Epithelial cell of esophagus (primary cell): ENCODE measurements at regions not wholly inside any gene's neighbourhood (a gene's known extent, or its start where the extent isn't known, plus 50 kb on each side); places are given as distances from the start of the nearest gene placed in this dataset.

Source experiments
- DNase-seq: peaks from one replicate; pipeline ENCODE4 v3.0.0; 2010; ENCODE audit warnings: low read depth
- H3K4me3 ChIP-seq: 2 replicates; pipeline ENCODE4 v1.5.1; 2011; ENCODE audit warnings: mild to moderate bottlenecking, low read length, control low read depth
- CTCF ChIP-seq: IDR thresholded peaks from 2 replicates; pipeline ENCODE4 v1.5.1; 2011; ENCODE audit warnings: low read depth, mild to moderate bottlenecking, low read length, control low read depth, inconsistent platforms; ENCODE audit not compliant: insufficient read depth; ENCODE audit errors: missing control alignments

- TF ChIP-seq CTCF = no peak
- no peak for DNase-seq
- no peak overlapping the region for H3K4me3 ChIP-seq
Measured at GRCh38 chr2:215876937-215877238, 136.5 kb downstream of the MREG start.

- TF ChIP-seq CTCF = no peak
- no peak overlapping the region for H3K4me3 ChIP-seq
- DNase-seq = no peak
Measured at GRCh38 chr2:215876139-215876936, 137.0 kb downstream of the MREG start.

- peak; percentile 60 for DNase-seq
- TF ChIP-seq CTCF = no peak
Measured at GRCh38 chr2:215874418-215874817, 138.9 kb downstream of the MREG start.

GRCh38 chr2:215870986-215871385 is 142.4 kb downstream of the MREG start:
- H3K4me3 ChIP-seq = no peak overlapping the region
- DNase-seq = no peak
- peak; percentile 31 for TF ChIP-seq CTCF

More at GRCh38 chr2:215874418-215874817, 138.9 kb downstream of the MREG start:
- H3K4me3 ChIP-seq = no peak overlapping the region

GRCh38 chr2:215870088-215870490 is 143.3 kb downstream of the MREG start:
- peak; percentile 85 for DNase-seq
- no peak overlapping the region for H3K4me3 ChIP-seq
- no peak for TF ChIP-seq CTCF

GRCh38 chr2:215868846-215869543 is 144.4 kb downstream of the MREG start:
- no peak overlapping the region for H3K4me3 ChIP-seq
- TF ChIP-seq CTCF = no peak
- no peak for DNase-seq
